ENCODE measurements at regions not wholly inside any gene's neighbourhood (a gene's known extent, or its start where the extent isn't known, plus 50 kb on each side); places are given as distances from the start of the nearest gene placed in this dataset.
"Not testable (repeated sequence)": the region's sequence is repeated elsewhere in the genome, so short reads cannot be mapped to it uniquely, and the experiment has no call there.

DNA sequence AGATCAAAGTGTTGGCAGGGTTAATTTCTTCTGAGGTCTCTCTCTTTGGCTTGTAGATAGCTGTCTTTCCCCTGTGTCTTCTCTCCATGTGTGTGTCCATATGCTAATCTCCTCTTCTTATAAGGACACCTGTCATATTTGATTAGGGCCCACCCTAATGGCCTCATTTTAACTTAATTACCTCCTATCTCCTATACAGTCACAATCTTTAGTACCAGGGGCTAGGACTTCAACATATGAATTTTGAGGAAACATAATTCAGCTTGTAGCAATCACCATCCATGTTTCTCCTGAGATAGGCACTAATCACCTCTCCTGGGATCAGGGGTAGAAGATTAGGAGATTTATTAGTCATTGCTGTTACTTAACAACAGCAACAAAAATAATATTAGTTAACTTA lies 196.1 kb upstream of the RXFP2 start:
- no peaks in the 10 kb centered on the region for H3K36me3 Mint-ChIP-seq (ENCODE audit: low read depth)
- POLR2A ChIA-PET: no interaction called here
- H3K9me3 Mint-ChIP-seq: peaks cover 2% of the 10 kb centered on the region
- no peak overlapping the region for H3K27ac Mint-ChIP-seq
- intact Hi-C loops (cut with micrococcal nuclease): no loop called here
- ATAC-seq: no peak
- H3K27me3 Mint-ChIP-seq: peaks cover 2% of the 10 kb centered on the region
- TF ChIP-seq, protein P1, sequence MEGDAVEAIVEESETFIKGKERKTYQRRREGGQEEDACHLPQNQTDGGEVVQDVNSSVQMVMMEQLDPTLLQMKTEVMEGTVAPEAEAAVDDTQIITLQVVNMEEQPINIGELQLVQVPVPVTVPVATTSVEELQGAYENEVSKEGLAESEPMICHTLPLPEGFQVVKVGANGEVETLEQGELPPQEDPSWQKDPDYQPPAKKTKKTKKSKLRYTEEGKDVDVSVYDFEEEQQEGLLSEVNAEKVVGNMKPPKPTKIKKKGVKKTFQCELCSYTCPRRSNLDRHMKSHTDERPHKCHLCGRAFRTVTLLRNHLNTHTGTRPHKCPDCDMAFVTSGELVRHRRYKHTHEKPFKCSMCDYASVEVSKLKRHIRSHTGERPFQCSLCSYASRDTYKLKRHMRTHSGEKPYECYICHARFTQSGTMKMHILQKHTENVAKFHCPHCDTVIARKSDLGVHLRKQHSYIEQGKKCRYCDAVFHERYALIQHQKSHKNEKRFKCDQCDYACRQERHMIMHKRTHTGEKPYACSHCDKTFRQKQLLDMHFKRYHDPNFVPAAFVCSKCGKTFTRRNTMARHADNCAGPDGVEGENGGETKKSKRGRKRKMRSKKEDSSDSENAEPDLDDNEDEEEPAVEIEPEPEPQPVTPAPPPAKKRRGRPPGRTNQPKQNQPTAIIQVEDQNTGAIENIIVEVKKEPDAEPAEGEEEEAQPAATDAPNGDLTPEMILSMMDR (IDR thresholded peaks at IDR 0.05): no peak
- H3K4me3 Mint-ChIP-seq: no peak overlapping the region
- H3K4me1 Mint-ChIP-seq (ENCODE audit: low read depth): no peaks in the 10 kb centered on the region
- no peak for DNase-seq
- CTCF ChIA-PET: no interaction called here

DNA sequence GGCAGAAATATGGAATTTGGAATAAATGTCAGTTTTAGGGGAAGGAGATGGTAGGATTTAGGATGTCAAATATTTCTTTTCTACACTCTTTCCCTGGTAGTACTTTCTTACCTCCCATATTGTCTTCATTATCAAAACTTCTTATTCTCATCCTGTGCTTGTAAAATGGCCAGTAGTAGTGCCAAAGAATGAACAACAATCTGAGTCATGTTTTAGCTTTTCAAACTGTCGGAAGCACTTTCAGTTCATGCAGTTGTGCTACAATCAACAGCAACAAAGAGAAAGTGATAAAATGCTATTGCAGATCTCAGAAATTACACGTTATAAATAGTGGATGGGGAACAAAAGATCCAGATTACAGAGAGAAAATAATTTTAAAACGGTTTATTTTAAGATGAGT lies 193.7 kb upstream of the RXFP2 start:
- intact Hi-C loops (cut with micrococcal nuclease): no loop called here
- DNase-seq: no peak
- no peaks in the 10 kb centered on the region for H3K4me1 Mint-ChIP-seq (ENCODE audit: low read depth)
- H3K9me3 Mint-ChIP-seq: peaks cover 2% of the 10 kb centered on the region
- no peak overlapping the region for H3K27ac Mint-ChIP-seq
- TF ChIP-seq, protein P1 (IDR thresholded peaks at IDR 0.05): no peak
- CTCF ChIA-PET: no interaction called here
- no peaks in the 10 kb centered on the region for H3K27me3 Mint-ChIP-seq
- ATAC-seq: no peak
- H3K36me3 Mint-ChIP-seq (ENCODE audit: low read depth): no peaks in the 10 kb centered on the region
- H3K4me3 Mint-ChIP-seq: no peak overlapping the region
- POLR2A ChIA-PET: no interaction called here

DNA sequence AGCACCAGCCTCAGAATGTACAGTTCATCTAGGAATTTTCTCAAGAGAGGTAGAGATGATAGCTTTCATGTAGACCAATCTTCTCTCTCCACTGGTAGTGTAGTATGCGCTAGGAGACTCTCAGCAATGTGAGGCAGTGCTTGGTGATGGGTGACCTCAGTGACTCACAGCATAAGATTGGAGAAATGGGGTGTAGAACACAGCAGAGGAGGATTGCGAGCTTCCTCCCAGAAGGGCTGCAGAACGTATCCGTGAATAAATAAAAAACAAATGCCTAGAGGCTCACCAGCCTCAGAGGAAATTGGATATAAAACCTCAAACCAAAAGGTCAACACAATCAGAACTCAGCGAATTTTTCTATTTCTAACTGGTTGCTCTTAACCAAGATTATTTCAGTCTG lies 182.9 kb upstream of the RXFP2 start:
- no peaks in the 10 kb centered on the region for H3K4me1 Mint-ChIP-seq (ENCODE audit: low read depth)
- POLR2A ChIA-PET: no interaction called here

DNA sequence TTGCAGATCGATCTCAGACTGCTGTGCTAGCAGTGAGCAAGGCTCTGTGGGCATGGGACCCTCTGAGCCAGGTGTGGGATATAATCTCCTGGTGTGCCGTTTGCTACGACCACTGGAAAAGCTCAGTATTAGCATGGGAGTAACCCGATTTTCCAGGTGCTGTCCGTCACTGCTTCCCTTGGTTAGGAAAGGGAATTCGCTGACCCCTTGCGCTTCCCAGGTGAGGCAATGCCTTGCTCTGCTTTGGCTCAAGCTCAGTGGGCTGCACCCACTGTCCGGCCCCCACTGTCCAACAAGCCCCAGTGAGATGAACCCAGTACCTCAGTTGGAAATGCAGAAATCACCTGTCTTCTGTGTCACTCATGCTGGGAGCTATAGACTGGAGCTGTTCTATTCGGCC lies 155.1 kb upstream of the RXFP2 start:
- POLR2A ChIA-PET; DNase-seq; H3K27me3 Mint-ChIP-seq; ATAC-seq; H3K27ac Mint-ChIP-seq; CTCF ChIA-PET; H3K4me1 Mint-ChIP-seq (ENCODE audit: low read depth); H3K9me3 Mint-ChIP-seq; H3K4me3 Mint-ChIP-seq; intact Hi-C loops (cut with micrococcal nuclease); H3K36me3 Mint-ChIP-seq (ENCODE audit: low read depth): not testable (repeated sequence)

More for the DNA sequence above, 182.9 kb upstream of the RXFP2 start:
- intact Hi-C loops (cut with micrococcal nuclease): no loop called here
- DNase-seq: no peak
- CTCF ChIA-PET: no interaction called here
- ATAC-seq: no peak
- Mint-ChIP-seq H3K27me3 (peaks cover 2% of the 10 kb centered on the region), H3K27ac (no peak overlapping the region), H3K36me3 (ENCODE audit: low read depth) (no peaks in the 10 kb centered on the region), H3K4me3 (no peak overlapping the region), H3K9me3 (peaks cover 2% of the 10 kb centered on the region)
- TF ChIP-seq, protein P1 (IDR thresholded peaks at IDR 0.05): no peak

DNA sequence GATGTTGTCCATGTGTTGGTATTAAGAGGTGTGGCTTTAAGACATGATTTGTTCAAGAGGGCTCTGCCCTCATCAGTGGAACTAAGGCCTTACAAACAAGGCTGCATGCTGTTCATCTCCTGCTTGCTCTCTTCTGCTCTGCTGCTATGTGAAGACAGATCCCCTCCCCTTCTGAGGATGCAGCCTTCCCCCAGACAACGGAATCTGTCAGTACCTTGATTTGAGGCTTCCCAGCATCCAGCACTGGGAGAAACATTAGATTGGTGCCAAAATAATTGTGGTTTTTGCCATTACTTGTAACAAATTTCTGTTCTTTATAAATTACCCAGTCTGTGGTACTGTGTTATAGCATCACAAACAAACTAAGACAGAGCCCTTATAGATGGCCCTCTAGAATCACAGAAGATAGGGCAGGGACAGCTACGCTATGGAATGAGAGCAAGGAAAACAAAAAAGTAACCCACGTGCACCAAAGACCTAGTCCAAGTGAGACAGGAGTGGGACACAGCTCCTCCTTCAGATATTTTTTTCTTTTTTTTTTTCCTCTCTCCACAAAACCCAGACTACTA lies 151.5 kb upstream of the RXFP2 start:
- DNase-seq (no peak), ATAC-seq (no peak)
- CTCF ChIA-PET: no interaction called here
- Mint-ChIP-seq H3K27me3 (no peaks in the 10 kb centered on the region), H3K9me3 (peaks cover 4% of the 10 kb centered on the region), H3K4me1 (ENCODE audit: low read depth) (no peaks in the 10 kb centered on the region), H3K27ac (no peak overlapping the region), H3K36me3 (ENCODE audit: low read depth) (no peaks in the 10 kb centered on the region), H3K4me3 (no peak overlapping the region)
- TF ChIP-seq, protein P1 (IDR thresholded peaks at IDR 0.05): no peak
- POLR2A ChIA-PET: no interaction called here
- intact Hi-C loops (cut with micrococcal nuclease): no loop called here

DNA sequence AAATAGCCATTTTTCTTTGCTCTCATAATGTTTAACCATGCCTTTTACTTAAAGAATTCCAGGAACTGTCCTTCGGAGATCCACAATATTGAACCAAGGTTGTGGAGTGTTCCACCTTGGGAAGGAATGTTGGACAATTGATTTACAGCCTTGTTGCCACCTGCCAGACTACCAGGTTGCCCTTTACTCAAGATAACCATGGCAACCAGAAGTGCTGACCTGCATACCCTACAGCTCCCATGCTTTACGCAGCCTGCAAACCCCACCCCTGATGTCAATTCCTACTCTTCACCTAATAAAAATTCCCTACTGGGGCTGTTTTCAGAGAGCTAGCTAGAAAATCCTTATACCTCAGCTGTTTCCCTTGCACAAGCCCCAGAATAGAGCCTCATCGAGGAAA lies 151.0 kb upstream of the RXFP2 start:
- Mint-ChIP-seq H3K27me3 (no peaks in the 10 kb centered on the region), H3K4me1 (ENCODE audit: low read depth) (no peaks in the 10 kb centered on the region), H3K9me3 (no peaks in the 10 kb centered on the region), H3K4me3 (no peak overlapping the region), H3K36me3 (ENCODE audit: low read depth) (no peaks in the 10 kb centered on the region), H3K27ac (no peak overlapping the region)
- intact Hi-C loops (cut with micrococcal nuclease): no loop called here
- ATAC-seq (no peak), DNase-seq (no peak)
- POLR2A ChIA-PET: no interaction called here
- TF ChIP-seq, protein P1 (IDR thresholded peaks at IDR 0.05): no peak
- CTCF ChIA-PET: no interaction called here

Measured in activated CD8-positive, alpha-beta T cell treated with anti-CD3 and anti-CD28 coated beads for 36 hours (primary cell).